ENCODE measurements at regions not wholly inside any gene's neighbourhood (a gene's known extent, or its start where the extent isn't known, plus 50 kb on each side); places are given as distances from the start of the nearest gene placed in this dataset.

DNA sequence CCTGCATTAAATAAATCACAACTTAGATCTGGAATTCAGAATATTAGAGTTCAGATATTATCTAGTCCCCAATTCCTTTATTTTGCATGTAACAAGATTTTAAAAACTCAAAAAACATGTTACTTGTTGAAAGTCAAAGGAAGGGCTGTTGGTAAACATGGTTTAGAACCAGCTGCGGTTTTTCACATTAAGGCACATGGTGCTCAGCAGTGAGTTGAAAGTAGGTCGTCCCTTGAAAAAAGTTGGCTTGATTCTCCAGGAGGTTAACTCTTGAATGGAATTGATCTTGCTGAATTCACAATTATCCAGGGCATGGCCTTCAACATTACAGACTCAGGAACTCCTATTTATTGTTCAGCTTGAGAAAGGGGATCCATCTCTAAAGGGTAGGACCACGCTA lies 277.1 kb upstream of the DUSP10 start:
- no peak for TF ChIP-seq POLR2A (IDR thresholded peaks at IDR 0.05)
- TF ChIP-seq, protein P1, sequence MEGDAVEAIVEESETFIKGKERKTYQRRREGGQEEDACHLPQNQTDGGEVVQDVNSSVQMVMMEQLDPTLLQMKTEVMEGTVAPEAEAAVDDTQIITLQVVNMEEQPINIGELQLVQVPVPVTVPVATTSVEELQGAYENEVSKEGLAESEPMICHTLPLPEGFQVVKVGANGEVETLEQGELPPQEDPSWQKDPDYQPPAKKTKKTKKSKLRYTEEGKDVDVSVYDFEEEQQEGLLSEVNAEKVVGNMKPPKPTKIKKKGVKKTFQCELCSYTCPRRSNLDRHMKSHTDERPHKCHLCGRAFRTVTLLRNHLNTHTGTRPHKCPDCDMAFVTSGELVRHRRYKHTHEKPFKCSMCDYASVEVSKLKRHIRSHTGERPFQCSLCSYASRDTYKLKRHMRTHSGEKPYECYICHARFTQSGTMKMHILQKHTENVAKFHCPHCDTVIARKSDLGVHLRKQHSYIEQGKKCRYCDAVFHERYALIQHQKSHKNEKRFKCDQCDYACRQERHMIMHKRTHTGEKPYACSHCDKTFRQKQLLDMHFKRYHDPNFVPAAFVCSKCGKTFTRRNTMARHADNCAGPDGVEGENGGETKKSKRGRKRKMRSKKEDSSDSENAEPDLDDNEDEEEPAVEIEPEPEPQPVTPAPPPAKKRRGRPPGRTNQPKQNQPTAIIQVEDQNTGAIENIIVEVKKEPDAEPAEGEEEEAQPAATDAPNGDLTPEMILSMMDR (IDR thresholded peaks at IDR 0.05): no peak
